ENCODE measurements at regions not wholly inside any gene's neighbourhood (a gene's known extent, or its start where the extent isn't known, plus 50 kb on each side); places are given as distances from the start of the nearest gene placed in this dataset.

DNA sequence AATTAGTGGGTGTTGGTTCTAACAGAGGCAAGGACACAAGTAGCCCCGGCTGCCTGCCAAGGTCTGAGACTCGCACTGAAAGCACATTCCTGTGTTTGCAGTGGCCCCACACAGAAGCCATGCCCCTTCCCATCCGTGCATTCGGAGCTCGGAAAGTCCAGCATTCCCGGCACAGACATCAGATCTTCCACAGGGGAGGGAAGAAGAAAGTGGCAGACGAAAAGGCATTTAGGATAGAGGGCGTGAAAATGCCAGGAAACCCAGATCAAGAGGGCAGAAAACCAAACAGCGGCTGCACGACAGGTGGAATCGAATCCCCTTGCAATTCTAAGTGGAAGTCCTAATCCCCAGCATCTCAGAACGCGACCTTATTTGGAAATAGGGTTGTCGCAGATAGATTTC, 105.5 kb upstream of the ASB18 start:
- TF ChIP-seq, protein P1, sequence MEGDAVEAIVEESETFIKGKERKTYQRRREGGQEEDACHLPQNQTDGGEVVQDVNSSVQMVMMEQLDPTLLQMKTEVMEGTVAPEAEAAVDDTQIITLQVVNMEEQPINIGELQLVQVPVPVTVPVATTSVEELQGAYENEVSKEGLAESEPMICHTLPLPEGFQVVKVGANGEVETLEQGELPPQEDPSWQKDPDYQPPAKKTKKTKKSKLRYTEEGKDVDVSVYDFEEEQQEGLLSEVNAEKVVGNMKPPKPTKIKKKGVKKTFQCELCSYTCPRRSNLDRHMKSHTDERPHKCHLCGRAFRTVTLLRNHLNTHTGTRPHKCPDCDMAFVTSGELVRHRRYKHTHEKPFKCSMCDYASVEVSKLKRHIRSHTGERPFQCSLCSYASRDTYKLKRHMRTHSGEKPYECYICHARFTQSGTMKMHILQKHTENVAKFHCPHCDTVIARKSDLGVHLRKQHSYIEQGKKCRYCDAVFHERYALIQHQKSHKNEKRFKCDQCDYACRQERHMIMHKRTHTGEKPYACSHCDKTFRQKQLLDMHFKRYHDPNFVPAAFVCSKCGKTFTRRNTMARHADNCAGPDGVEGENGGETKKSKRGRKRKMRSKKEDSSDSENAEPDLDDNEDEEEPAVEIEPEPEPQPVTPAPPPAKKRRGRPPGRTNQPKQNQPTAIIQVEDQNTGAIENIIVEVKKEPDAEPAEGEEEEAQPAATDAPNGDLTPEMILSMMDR (IDR thresholded peaks at IDR 0.05; ENCODE audit: insufficient read depth, low read length): no peak
- no peak for TF ChIP-seq GABPA (IDR thresholded peaks at IDR 0.05; ENCODE audit: low read depth)
- no peak for TF ChIP-seq POLR2AphosphoS5 (IDR thresholded peaks at IDR 0.05; ENCODE audit: low read depth)

All from HL-60 (cell line).